ENCODE measurements at regions not wholly inside any gene's neighbourhood (a gene's known extent, or its start where the extent isn't known, plus 50 kb on each side); places are given as distances from the start of the nearest gene placed in this dataset.

DNA sequence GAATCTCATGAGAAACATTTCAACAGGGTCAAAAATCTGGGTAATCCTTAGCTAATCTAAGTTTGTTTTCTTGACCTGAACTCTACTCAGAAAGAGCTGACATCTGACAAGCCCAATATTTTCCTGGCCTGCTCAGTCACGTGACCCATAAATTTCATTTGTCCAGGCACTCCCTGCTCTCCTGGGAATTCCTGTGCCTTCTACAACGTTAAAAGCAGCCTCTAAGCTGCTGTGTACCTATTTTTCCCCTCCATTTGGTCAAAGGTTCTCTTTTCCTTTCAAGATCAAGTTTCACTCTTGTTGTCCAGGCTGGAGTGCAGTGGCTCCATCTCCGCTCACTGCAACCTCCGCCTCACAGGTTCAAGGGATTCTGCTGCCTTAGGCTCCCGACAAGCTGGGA is 148.8 kb upstream of the ABCA1 start:
- TF ChIP-seq, protein P1, sequence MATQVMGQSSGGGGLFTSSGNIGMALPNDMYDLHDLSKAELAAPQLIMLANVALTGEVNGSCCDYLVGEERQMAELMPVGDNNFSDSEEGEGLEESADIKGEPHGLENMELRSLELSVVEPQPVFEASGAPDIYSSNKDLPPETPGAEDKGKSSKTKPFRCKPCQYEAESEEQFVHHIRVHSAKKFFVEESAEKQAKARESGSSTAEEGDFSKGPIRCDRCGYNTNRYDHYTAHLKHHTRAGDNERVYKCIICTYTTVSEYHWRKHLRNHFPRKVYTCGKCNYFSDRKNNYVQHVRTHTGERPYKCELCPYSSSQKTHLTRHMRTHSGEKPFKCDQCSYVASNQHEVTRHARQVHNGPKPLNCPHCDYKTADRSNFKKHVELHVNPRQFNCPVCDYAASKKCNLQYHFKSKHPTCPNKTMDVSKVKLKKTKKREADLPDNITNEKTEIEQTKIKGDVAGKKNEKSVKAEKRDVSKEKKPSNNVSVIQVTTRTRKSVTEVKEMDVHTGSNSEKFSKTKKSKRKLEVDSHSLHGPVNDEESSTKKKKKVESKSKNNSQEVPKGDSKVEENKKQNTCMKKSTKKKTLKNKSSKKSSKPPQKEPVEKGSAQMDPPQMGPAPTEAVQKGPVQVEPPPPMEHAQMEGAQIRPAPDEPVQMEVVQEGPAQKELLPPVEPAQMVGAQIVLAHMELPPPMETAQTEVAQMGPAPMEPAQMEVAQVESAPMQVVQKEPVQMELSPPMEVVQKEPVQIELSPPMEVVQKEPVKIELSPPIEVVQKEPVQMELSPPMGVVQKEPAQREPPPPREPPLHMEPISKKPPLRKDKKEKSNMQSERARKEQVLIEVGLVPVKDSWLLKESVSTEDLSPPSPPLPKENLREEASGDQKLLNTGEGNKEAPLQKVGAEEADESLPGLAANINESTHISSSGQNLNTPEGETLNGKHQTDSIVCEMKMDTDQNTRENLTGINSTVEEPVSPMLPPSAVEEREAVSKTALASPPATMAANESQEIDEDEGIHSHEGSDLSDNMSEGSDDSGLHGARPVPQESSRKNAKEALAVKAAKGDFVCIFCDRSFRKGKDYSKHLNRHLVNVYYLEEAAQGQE (IDR thresholded peaks at IDR 0.05; ENCODE audit: insufficient read depth in 1 of 2, low read depth in 2 of 2, low read length in 1 of 2), result no peak
- TF ChIP-seq, protein P2, sequence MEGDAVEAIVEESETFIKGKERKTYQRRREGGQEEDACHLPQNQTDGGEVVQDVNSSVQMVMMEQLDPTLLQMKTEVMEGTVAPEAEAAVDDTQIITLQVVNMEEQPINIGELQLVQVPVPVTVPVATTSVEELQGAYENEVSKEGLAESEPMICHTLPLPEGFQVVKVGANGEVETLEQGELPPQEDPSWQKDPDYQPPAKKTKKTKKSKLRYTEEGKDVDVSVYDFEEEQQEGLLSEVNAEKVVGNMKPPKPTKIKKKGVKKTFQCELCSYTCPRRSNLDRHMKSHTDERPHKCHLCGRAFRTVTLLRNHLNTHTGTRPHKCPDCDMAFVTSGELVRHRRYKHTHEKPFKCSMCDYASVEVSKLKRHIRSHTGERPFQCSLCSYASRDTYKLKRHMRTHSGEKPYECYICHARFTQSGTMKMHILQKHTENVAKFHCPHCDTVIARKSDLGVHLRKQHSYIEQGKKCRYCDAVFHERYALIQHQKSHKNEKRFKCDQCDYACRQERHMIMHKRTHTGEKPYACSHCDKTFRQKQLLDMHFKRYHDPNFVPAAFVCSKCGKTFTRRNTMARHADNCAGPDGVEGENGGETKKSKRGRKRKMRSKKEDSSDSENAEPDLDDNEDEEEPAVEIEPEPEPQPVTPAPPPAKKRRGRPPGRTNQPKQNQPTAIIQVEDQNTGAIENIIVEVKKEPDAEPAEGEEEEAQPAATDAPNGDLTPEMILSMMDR (IDR thresholded peaks at IDR 0.05), result no peak
- TF ChIP-seq POLR2AphosphoS5 (IDR thresholded peaks at IDR 0.05; ENCODE audit: low read depth, low read length) (no peak), SIN3A (IDR thresholded peaks at IDR 0.05; ENCODE audit: borderline replicate concordance, insufficient read depth, low read depth, low read length) (no peak)
- Histone ChIP-seq H3K27ac (ENCODE audit: low read length) (no peak overlapping the region), H3K4me3 (ENCODE audit: low read depth in 2 of 2, low read length in 2 of 2) (no peak overlapping the region), H3K4me1 (ENCODE audit: control insufficient read depth, insufficient read depth, low read length) (no peaks in the 10 kb centered on the region), H3K27me3 (ENCODE audit: control insufficient read depth, insufficient read depth, low read length) (no peaks in the 10 kb centered on the region), H3K9me3 (ENCODE audit: control insufficient read depth, insufficient read depth, low read depth, low read length) (no peaks in the 10 kb centered on the region), H3K36me3 (ENCODE audit: control insufficient read depth, insufficient read depth, low read length) (no peaks in the 10 kb centered on the region)
- in situ Hi-C loops (cut with HindIII; ENCODE audit: low pct_unique_long_range_greater_than_20kb, low sequenced_read_pairs) (no loop called here), intact Hi-C loops (cut with micrococcal nuclease; ENCODE audit: unreplicated experiment) (no loop called here)
- BruUV-seq (replicated peaks), result no TSS peak
- ChIA-PET POLR2A (no interaction called here), CTCF (no interaction called here)
- DNase-seq (ENCODE audit: low read depth, low spot score), result no peak
- ATAC-seq, result no peak

DNA sequence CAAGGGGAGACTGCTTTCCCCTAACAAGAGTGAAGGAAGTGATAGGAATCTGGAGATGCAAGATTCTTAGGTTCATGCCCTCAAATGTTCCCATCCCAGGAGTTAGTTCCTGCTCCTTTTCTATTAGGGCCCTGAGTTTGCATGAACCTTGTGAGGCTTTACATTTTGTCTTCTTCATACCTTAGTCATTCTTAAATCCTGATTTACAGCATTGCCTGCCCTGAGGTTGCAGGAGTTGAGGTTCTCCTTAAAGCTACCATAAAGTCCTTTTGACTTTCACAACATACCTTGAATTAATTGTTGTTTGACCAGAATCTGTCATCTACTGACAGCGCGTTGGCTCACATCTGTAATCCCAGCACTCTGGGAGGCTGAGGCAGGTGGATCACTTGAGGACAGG is 151.5 kb upstream of the ABCA1 start:
- Histone ChIP-seq H3K27ac (ENCODE audit: low read length) (no peak overlapping the region), H3K9me3 (ENCODE audit: control insufficient read depth, insufficient read depth, low read depth, low read length) (no peaks in the 10 kb centered on the region), H3K4me1 (ENCODE audit: control insufficient read depth, insufficient read depth, low read length) (no peaks in the 10 kb centered on the region), H3K36me3 (ENCODE audit: control insufficient read depth, insufficient read depth, low read length) (no peaks in the 10 kb centered on the region), H3K4me3 (ENCODE audit: low read depth in 2 of 2, low read length in 2 of 2) (no peak overlapping the region), H3K27me3 (ENCODE audit: control insufficient read depth, insufficient read depth, low read length) (no peaks in the 10 kb centered on the region)
- CTCF ChIA-PET, result no interaction called here
- ATAC-seq, result no peak
- intact Hi-C loops (cut with micrococcal nuclease; ENCODE audit: unreplicated experiment), result no loop called here
- TF ChIP-seq, protein P1 (IDR thresholded peaks at IDR 0.05; ENCODE audit: insufficient read depth in 1 of 2, low read depth in 2 of 2, low read length in 1 of 2), result no peak
- TF ChIP-seq, protein P2 (IDR thresholded peaks at IDR 0.05), result no peak
- TF ChIP-seq TCF7L2 (IDR thresholded peaks at IDR 0.05; ENCODE audit: low read depth, low read length) (no peak), SIN3A (IDR thresholded peaks at IDR 0.05; ENCODE audit: borderline replicate concordance, insufficient read depth, low read depth, low read length) (no peak), POLR2AphosphoS5 (IDR thresholded peaks at IDR 0.05; ENCODE audit: low read depth, low read length) (no peak)
- BruUV-seq (replicated peaks), result no TSS peak
- in situ Hi-C loops (cut with HindIII; ENCODE audit: low pct_unique_long_range_greater_than_20kb, low sequenced_read_pairs), result no loop called here
- no peak for DNase-seq (ENCODE audit: low read depth, low spot score)
- POLR2A ChIA-PET, result no interaction called here
